D721Med (cell line): ENCODE measurements at regions not wholly inside any gene's neighbourhood (a gene's known extent, or its start where the extent isn't known, plus 50 kb on each side); places are given as distances from the start of the nearest gene placed in this dataset.

Experiments
- DNase-seq: peaks from one replicate; pipeline ENCODE4 v3.0.0; 2011; ENCODE audit warnings: low spot score; ENCODE audit not compliant: insufficient read length
- FAIRE-seq: peaks from 2 replicates; lab custom pipeline; 2011; peaks lifted over from hg19 to GRCh38; lab: Jason Lieb, UNC
- TF ChIP-seq, protein P1 (sequence below): IDR thresholded peaks from 2 replicates; pipeline ENCODE4 v1.5.1; 2012; ENCODE audit warnings: mild to moderate bottlenecking, control low read depth; ENCODE audit not compliant: insufficient read depth; ENCODE audit errors: missing control alignments

DNA sequence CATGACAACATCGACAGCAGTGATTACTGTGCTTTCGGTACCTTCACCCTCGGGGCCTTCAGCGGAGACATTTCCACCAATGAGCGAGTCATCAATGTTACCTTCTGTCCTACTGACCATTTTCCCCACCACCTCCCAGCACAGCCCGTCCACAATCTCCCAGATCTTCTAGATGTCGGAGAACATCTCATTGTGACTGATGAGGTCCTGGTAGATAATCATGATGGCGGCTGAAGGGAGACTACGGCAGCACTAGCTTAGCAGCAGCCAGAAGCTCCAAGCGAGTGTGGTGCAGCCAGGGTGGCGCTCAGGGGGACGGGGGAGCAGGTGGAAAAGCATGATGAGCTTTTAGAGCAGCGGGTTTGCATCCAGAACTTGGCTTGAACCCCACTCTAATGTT lies 379.0 kb downstream of the TLR4 start:
- DNase-seq (no peak), FAIRE-seq (no peak)
- TF ChIP-seq, protein P1, sequence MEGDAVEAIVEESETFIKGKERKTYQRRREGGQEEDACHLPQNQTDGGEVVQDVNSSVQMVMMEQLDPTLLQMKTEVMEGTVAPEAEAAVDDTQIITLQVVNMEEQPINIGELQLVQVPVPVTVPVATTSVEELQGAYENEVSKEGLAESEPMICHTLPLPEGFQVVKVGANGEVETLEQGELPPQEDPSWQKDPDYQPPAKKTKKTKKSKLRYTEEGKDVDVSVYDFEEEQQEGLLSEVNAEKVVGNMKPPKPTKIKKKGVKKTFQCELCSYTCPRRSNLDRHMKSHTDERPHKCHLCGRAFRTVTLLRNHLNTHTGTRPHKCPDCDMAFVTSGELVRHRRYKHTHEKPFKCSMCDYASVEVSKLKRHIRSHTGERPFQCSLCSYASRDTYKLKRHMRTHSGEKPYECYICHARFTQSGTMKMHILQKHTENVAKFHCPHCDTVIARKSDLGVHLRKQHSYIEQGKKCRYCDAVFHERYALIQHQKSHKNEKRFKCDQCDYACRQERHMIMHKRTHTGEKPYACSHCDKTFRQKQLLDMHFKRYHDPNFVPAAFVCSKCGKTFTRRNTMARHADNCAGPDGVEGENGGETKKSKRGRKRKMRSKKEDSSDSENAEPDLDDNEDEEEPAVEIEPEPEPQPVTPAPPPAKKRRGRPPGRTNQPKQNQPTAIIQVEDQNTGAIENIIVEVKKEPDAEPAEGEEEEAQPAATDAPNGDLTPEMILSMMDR = no peak

DNA sequence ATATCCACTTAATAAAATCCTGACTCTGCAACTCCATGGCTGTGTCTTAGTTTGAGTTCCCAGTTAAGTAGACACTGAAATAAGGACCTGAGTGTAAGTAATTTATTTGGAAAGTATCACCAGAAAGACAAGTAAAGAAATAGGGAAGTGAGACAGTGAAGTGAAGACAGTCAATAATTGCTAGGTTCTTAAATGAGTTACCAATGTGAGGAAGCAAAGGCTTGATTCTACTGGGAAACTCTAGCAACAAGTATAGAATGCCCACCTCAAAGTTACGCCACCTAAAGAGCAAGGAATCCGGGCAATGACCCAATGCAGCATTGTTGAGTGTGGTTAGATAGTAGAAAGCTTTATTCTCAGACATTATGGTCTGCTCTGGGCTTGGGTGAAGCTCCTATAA lies 383.9 kb downstream of the TLR4 start:
- no peak for FAIRE-seq
- DNase-seq = no peak
- TF ChIP-seq, protein P1 = no peak

DNA sequence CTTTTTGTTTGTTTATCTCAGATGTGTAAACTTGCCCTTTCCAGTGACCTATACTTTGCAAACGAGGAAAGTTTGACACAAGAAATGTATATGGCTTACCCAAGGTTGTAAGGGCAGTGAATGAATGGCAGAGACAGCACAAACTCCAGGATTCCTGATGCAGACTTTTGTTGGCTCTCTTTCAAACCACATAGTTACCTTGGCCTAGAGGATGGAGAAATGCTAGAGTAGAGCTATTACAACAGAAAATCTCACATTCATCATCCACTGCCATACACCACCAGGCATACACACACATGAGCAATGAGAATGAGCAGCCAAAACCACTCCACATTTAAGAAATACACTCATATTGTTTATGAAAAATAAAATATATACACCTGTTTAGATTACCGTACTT lies 387.0 kb downstream of the TLR4 start:
- FAIRE-seq (no peak), DNase-seq (no peak)
- TF ChIP-seq, protein P1 = no peak

DNA sequence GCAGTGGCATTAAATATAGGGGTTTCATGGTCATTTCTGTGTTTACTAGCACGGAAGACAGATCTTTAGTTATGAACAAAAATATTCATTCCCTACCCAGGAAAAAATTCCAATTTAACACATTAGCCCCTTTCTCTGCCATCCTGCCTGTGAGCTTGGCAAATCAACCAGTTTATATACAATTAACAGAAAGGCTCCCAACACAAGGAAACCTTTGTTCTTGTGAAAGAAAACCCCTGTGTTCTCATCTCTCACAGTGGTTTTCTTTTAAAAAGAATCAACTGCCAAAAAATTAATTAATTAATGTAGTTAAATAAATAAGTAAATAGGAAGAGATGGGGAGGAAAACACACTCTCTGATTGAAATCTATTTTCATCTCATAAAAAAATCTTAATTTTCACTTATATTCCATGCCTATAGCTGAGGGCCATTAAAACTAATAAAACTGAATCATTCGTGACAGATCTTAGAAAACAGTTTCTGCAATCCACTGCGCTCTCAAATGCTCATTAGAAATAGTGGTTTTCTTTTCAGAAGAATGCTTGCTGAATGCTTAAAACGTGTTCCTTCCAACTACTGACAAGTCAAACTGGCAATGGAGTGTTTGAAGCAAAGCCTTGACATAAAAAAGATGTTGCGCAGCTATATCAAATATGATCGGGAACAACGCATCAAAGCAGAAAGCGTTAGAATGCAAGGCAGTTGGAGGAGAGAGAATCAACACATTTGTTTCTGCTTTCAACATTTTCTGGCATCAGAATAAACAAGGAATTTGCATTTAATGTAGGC lies 387.7 kb downstream of the TLR4 start:
- TF ChIP-seq, protein P1 = no peak
- DNase-seq (no peak), FAIRE-seq (no peak)

DNA sequence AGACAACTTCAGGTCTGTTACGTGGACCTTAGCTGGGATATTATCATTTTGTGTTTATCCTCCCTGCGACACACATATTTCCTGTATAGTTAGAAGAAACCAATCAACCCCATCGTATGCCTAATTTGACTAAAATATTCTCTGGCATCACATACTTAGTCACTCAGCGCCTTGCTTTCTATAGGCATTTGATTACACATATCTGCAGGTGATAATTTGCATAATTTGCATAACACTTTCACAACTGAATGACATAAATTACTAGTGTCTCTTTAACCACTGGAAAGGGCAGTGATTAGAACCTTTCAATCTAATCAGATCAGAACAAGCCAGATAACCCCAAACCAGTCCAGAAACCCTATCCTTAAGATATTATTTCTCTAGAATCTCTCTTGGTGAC lies 390.2 kb downstream of the TLR4 start:
- TF ChIP-seq, protein P1 = no peak
- no peak for FAIRE-seq

DNA sequence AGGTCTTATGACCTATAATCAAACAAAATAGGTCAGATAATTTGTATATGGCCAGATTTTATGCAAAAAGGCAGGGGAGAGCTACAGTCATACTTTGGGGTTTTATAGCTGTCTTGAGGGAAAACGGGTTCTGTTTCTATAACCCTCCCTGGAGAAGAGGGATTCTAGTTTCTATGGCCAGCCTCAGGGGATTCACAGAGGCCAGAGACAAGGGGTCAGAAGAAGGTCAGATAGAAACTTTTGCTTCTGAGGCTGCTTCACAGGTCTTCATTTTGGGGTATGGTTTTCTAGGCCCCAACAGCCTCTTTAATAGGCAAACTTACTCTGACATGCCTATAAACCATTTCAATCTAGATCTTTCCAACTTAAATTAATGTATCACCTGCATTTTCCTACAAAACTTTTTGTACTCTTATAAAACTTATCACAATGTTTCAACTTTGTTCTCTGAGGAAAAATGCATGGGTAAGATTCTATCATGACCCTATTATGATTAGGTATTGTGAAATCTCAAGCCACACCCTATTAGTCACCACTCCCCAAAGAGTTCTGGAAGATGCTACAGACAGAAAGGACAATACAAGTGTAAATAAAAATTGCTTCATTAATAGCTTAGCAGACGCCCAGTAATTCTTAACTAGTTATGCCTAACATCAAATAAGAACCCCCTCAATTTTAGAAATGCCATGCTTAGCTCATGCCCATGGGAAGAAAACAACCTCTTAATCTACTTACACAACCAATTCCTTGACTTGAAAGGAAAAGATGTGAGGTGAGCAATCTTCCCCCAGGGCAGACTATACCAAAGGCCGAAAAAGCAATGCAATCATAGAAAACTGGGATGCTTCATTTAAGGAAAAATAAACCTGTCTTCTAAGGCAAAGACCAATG lies 396.6 kb downstream of the TLR4 start:
- DNase-seq (no peak), FAIRE-seq (no peak)
- TF ChIP-seq, protein P1 = no peak

More for the DNA sequence above, 390.2 kb downstream of the TLR4 start:
- no peak for DNase-seq
